Stimulated activated naive B cell treated with anti-CD40 and anti-IgM and Interleukin-4, amounts not matched to agents 10 μg/mL and 1 μg/mL and 100 μg/mL, for 72 hours (primary cell): ENCODE measurements at regions not wholly inside any gene's neighbourhood (a gene's known extent, or its start where the extent isn't known, plus 50 kb on each side); places are given as distances from the start of the nearest gene placed in this dataset.

Source experiments
- ATAC-seq, 2 donors: fragments of 150-1000 bp; cut with Tn5 transposase; replicated peaks; 2 replicates each; pipeline ENCODE4 v1.10.0; 2021; ENCODE audit warnings: moderate library complexity in 1 of 2
- DNase-seq: peaks from one replicate; pipeline ENCODE4 v3.0.0; 2021
- H3K27ac Mint-ChIP-seq: one replicate; pipeline ENCODE4 v1.8.0; 2022; ENCODE audit warnings: mild to moderate bottlenecking, mixed read lengths
- H3K27me3 Mint-ChIP-seq, 2 donors: one replicate each; pipeline ENCODE4 v1.8.0; 2022; ENCODE audit warnings: mixed read lengths in 2 of 2
- H3K36me3 Mint-ChIP-seq, 2 donors: one replicate each; pipeline ENCODE4 v1.8.0; 2022; ENCODE audit warnings: mixed read lengths in 2 of 2, mild to moderate bottlenecking in 1 of 2
- H3K4me1 Mint-ChIP-seq, 2 donors: one replicate each; pipeline ENCODE4 v1.8.0; 2022; ENCODE audit warnings: mixed read lengths in 2 of 2, mild to moderate bottlenecking in 1 of 2
- H3K4me3 Mint-ChIP-seq, 2 donors: one replicate each; pipeline ENCODE4 v1.8.0; 2022; ENCODE audit warnings: mild to moderate bottlenecking in 2 of 2, mixed read lengths in 2 of 2, moderate library complexity in 1 of 2
- H3K9me3 Mint-ChIP-seq, 2 donors: one replicate each; pipeline ENCODE4 v1.8.0; 2022; ENCODE audit warnings: mixed read lengths in 2 of 2, mild to moderate bottlenecking in 1 of 2

DNA sequence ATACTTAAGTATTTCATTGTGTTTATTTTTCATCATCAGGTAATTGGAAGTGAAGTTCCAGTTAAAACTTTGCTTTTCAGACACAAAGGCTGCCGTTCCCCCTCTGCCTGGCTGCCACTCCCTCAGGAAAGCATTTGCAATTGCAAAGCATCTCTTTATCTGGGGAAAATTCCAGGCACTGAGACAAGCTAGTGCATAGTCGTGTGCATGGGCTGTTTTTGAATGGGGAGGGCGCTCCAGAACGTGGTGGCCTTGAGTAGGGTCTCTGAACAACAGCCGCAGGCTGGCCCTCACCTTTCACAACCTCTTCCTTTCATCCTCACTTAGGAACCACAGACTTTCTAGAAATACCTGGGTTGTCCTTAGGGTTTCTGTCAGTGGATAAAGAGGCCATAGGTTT, 285.1 kb upstream of the ADAMTS16 start:
- DNase-seq, result no peak
- no peaks in the 10 kb centered on the region for H3K4me1 Mint-ChIP-seq
- peaks cover 3% of the 10 kb centered on the region in 2 donors for H3K9me3 Mint-ChIP-seq
- no peak for ATAC-seq
- no peaks in the 10 kb centered on the region for H3K36me3 Mint-ChIP-seq
- peaks cover 0 to 11% of the 10 kb centered on the region in 2 donors for H3K27me3 Mint-ChIP-seq
- no peak overlapping the region for H3K4me3 Mint-ChIP-seq
- no peak overlapping the region for H3K27ac Mint-ChIP-seq

DNA sequence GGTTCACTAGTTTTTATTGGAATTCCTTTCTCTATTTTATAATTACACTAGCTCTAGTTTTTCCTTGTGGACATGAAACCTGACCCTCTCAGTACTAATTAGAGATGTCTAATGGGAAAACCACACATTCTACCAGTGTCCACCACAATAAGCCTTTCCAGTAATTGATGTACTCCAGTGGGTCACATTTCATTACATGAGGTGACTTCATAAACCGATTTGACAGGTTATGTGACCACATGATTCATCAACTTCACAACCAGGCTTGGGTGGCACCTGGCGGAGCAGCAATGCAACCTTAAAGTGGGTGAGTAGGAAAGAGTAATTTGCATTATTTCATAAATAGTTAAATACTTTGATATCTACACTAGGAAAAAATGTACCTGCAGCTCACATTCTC, 284.2 kb upstream of the ADAMTS16 start:
- Mint-ChIP-seq H3K36me3 (no peaks in the 10 kb centered on the region), H3K9me3 (peaks cover 1 to 3% of the 10 kb centered on the region in 2 donors), H3K4me1 (no peaks in the 10 kb centered on the region), H3K4me3 (no peak overlapping the region), H3K27me3 (peaks cover 0 to 13% of the 10 kb centered on the region in 2 donors), H3K27ac (no peak overlapping the region)
- DNase-seq, result no peak
- no peak for ATAC-seq

DNA sequence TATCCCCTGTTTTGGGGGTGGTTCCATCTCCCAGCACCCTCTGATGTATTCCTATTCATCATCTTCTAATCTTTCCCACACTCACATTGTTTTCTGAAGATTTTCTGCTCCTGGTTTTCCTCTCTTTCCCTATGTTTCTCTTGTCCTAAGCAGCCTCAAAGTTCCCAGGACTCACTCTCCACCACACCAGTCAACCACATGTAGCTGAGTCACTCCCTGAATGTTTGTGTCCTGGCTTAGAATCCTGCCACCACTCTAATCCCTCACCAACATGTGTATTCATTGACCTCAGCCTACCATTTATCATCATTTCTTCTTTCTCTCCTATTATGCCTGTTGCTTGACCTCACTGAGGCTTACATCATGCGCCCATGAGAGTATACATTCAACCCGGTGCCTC, 282.4 kb upstream of the ADAMTS16 start:
- Mint-ChIP-seq H3K9me3 (no peaks in the 10 kb centered on the region), H3K27ac (no peak overlapping the region), H3K36me3 (no peaks in the 10 kb centered on the region), H3K4me1 (no peaks in the 10 kb centered on the region), H3K27me3 (peaks cover 0 to 13% of the 10 kb centered on the region in 2 donors), H3K4me3 (no peak overlapping the region)
- ATAC-seq, result no peak
- no peak for DNase-seq

DNA sequence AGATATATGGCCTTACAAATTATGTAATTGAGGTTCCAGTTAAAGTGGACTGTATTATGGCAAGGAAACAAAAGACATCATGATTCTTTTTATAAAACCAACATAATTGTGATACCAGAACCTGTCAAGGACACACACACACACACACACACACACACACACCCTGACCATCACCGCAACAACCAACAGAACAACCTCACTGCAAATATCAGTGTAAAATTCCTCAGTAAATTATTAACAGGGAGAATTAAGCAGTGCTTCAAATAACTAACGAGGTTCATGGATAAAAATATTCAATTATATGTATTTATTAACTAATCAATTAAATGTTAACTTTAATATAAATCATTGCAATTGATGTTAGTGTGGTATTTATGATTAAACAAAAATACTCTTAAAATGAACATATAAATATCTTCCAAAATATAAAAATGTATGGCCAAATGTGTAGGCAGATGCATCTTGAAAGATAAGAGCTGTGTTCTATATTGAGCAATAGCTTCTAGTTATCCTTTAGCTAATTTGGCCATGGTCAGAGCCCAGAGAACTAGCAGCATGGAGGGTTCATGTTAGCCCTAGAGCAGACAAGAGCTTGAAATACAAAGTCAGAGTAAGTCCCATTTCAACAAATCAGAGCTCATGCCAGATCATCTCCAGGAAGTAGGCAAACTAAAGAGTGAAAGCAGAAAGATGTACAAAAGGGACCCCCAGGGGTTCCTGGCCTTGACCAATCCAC, 280.5 kb upstream of the ADAMTS16 start:
- H3K36me3 Mint-ChIP-seq, result no peaks in the 10 kb centered on the region
- no peaks in the 10 kb centered on the region for H3K4me1 Mint-ChIP-seq
- H3K27ac Mint-ChIP-seq, result no peak overlapping the region
- DNase-seq (no peak), ATAC-seq (no peak)
- H3K9me3 Mint-ChIP-seq, result no peaks in the 10 kb centered on the region
- H3K4me3 Mint-ChIP-seq, result no peak overlapping the region
- H3K27me3 Mint-ChIP-seq, result peaks cover 0 to 13% of the 10 kb centered on the region in 2 donors

DNA sequence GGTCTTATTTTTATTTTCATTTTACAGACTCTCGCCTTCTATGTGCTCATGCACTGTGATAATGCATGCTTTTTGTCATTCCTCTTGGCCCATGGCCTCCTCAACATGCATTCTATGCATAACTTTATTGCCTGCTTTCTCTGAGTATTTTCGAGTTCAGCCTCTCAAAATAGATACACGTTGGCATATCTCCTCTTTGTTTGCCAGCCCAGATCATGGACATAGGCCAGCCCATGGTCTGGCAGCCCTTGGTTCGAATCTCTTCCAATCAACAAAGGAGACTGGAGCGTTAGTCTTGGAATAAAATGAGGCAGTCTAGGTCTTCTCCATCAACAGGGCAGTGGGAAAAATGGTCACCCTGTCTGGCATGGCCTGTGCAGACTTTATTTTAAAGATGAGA, 279.5 kb upstream of the ADAMTS16 start:
- Mint-ChIP-seq H3K4me3 (no peak overlapping the region), H3K9me3 (peaks cover 3 to 4% of the 10 kb centered on the region in 2 donors)
- no peak for DNase-seq

DNA sequence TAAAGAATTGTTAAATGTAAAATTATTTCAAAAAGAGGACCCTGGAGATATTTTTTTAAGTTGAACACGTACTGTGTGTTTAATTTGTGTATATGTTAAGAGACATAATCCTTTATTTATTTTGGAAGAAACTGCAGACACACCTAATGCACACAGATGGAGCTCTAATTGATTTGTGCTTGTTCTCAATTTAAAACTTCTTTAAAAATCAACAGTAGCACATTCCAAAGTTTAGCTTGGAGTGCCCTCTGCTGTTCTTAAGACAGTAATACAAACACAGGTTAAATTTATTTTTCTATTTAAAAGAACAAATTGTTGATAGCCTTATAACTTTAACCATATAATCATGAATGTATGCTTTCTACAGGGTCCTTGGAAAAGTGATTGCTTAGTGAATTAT, 277.6 kb upstream of the ADAMTS16 start:
- H3K4me1 Mint-ChIP-seq, result no peaks in the 10 kb centered on the region
- H3K4me3 Mint-ChIP-seq, result no peak overlapping the region
- H3K27ac Mint-ChIP-seq, result no peak overlapping the region
- DNase-seq, result no peak
- peaks cover 0 to 9% of the 10 kb centered on the region in 2 donors for H3K27me3 Mint-ChIP-seq
- H3K9me3 Mint-ChIP-seq, result peaks cover 4 to 6% of the 10 kb centered on the region in 2 donors
- H3K36me3 Mint-ChIP-seq, result no peaks in the 10 kb centered on the region
- peak in 1 of 2 donors; percentile 20 for ATAC-seq

More for the DNA sequence above, 279.5 kb upstream of the ADAMTS16 start:
- peaks cover 0 to 13% of the 10 kb centered on the region in 2 donors for H3K27me3 Mint-ChIP-seq
- H3K27ac Mint-ChIP-seq, result no peak overlapping the region
- no peaks in the 10 kb centered on the region for H3K36me3 Mint-ChIP-seq
- H3K4me1 Mint-ChIP-seq, result no peaks in the 10 kb centered on the region
- no peak for ATAC-seq

DNA sequence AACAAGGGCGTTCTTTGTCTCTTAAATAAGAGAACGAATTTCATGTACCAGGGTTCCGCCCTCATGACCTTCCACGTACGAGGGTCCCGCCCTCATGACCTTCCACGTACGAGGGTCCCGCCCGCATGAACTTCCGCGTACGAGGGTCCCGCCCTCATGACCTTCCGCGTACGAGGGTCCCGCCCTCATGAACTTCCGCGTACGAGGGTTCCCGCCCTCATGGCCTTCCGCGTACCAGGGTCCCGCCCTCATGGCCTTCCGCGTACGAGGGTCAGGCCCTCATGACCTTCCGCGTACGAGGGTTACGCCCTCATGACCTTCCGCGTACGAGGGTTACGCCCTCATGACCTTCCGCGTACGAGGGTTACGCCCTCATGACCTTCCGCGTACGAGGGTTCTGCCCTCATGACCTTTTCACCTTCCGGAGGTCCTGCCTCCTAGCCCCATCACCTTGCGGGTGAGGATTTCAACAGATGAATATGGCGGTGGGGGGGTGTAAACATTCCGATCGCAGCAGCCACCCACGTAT, 273.9 kb upstream of the ADAMTS16 start:
- Mint-ChIP-seq H3K27ac (no peak overlapping the region), H3K4me3 (no peak overlapping the region), H3K27me3 (no peaks in the 10 kb centered on the region), H3K9me3 (peaks cover 4 to 6% of the 10 kb centered on the region in 2 donors), H3K4me1 (no peaks in the 10 kb centered on the region), H3K36me3 (no peaks in the 10 kb centered on the region)
- DNase-seq (no peak), ATAC-seq (no peak)

DNA sequence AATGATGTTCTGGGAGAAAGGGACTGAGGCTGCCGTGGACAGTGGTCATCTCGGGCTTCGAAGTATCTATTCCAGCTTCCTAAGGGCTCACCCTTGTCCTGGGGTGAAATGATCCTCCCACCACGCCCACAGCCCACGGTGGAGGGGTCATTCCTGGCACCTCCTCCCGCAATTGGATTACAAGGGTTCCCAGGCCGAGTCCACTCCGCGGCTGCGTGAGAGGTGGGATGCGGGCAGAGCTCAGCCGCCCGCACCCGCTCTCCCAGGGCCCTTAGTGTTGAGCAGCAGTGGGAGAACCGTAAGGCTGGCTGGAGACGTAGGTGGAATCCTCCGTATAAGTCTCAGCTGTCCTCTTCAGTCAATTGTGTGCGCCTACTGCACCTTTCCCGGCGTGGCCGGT, 273.3 kb upstream of the ADAMTS16 start:
- ATAC-seq, result no peak
- no peak overlapping the region for H3K27ac Mint-ChIP-seq
- peaks cover 4 to 6% of the 10 kb centered on the region in 2 donors for H3K9me3 Mint-ChIP-seq
- H3K4me3 Mint-ChIP-seq, result no peak overlapping the region
- DNase-seq, result no peak
- H3K27me3 Mint-ChIP-seq, result no peaks in the 10 kb centered on the region
- no peaks in the 10 kb centered on the region for H3K4me1 Mint-ChIP-seq
- no peaks in the 10 kb centered on the region for H3K36me3 Mint-ChIP-seq

DNA sequence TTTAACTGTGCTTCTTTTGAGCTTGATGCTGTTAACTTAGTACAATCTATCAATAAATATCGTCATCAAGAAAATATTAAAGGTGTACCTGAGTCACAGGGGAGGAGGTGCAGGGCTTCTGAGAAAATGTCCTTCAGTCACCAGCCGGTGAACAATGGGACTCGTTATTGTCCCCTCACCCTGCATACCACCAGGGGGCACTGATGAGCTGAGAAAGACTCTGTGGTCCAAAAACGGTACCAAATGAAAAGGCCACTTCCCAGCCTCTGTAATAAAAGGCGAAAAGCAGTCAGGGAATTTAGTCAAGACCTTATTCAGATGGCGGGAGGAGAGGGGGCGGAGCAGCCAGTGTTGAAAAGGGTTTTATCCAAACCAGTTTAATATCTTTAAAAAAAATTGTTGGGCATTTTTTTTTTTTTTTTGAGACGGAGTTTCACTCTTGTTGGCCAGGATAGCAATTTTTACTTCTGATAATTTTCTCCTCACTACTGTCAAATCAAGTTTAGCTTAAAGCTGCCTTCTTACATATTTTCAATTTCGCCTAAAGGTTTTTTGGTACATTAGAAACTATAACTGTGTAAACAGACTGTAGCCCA, 271.9 kb upstream of the ADAMTS16 start:
- H3K4me1 Mint-ChIP-seq, result no peaks in the 10 kb centered on the region
- DNase-seq, result peak; percentile 13
- H3K27ac Mint-ChIP-seq, result no peak overlapping the region

DNA sequence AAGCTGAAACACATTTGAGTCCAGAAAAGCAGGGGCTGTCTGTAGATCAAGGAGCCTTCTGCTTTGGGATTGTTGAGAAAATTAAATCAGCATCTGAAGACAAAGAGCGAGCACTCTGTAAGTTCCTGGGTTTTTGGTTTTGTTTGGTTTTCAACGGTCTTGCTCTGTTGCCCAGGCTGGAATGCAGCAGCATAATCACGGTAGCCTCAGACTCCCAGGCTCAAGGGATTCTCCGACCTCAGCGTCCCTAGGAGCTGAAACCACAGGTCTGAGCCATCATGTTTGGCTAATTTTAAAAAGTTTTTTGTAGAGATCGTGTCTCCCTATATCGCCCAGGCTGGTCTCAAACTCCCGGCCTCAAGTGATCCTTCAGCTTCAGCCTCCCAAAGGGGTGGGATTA, 266.5 kb upstream of the ADAMTS16 start:
- DNase-seq (no peak), ATAC-seq (no peak)
- Mint-ChIP-seq H3K36me3 (no peaks in the 10 kb centered on the region), H3K4me1 (no peaks in the 10 kb centered on the region), H3K27me3 (no peaks in the 10 kb centered on the region), H3K9me3 (no peaks in the 10 kb centered on the region), H3K4me3 (no peak overlapping the region), H3K27ac (no peak overlapping the region)

More for the DNA sequence above, 271.9 kb upstream of the ADAMTS16 start:
- ATAC-seq, result peak; percentile 45 to 54
- Mint-ChIP-seq H3K4me3 (no peak overlapping the region), H3K27me3 (no peaks in the 10 kb centered on the region), H3K36me3 (no peaks in the 10 kb centered on the region), H3K9me3 (peaks cover 4 to 6% of the 10 kb centered on the region in 2 donors)

DNA sequence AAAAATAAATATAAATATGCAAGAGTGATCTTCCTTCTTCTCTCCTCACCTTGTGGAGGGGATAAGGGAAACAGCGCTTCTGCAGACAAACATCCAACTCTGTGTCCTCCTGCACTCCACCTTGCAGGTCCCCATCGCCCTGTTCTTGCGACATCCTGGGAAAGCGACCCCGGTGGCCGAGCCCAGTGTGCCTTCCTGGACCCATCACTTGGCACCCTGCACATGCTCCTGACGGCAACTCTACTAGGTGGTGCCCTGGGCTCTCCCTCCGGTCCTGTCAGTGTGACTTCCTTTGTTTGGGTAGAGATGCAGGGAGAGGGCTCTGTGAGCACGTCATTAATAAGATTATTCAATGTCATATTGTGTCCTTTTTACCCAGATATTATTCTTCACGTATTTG, 266.0 kb upstream of the ADAMTS16 start:
- DNase-seq, result no peak
- Mint-ChIP-seq H3K4me1 (no peaks in the 10 kb centered on the region), H3K27ac (no peak overlapping the region), H3K4me3 (no peak overlapping the region), H3K27me3 (no peaks in the 10 kb centered on the region), H3K9me3 (no peaks in the 10 kb centered on the region), H3K36me3 (no peaks in the 10 kb centered on the region)
- no peak for ATAC-seq

DNA sequence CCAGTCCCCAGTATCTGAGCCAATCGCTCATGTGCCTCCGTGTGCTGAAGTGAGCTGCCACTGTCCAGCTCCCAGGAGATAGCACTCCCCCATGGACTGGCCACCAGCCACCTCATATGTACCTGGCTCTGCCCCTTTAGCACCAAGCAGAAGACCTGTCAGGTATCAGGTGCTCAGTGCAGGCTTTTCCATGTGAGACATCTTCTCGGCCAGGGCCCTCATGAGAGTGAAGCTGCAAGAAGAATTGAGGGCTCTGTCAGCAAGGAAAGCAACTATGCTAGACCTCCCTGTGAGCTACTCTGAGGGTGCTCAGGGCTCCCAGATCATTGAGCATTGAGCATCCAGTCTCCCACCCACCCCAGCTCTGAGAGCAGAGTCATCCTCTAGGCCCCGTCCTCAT, 264.2 kb upstream of the ADAMTS16 start:
- ATAC-seq, result no peak

DNA sequence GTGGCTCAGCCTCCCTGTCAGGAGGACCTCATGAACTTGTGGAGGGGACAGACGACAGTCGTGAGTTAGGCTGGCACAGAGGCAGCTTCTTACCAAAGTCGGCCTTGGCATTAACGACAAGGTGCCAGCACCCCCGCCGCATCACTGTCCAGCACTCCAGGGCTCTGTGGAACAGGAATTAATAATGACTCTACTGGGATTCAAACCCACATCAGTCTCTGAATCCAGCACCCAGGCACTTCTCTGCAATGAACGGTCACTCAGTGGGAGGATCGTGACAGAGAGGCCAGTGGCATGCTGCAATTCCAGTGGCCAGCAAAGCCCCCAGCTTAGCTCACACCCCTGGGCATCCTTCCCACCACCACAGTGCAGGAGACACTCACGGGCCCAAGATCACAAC, 263.3 kb upstream of the ADAMTS16 start:
- Mint-ChIP-seq H3K9me3 (no peaks in the 10 kb centered on the region), H3K27ac (no peak overlapping the region), H3K4me1 (no peaks in the 10 kb centered on the region), H3K36me3 (no peaks in the 10 kb centered on the region), H3K27me3 (no peaks in the 10 kb centered on the region), H3K4me3 (no peak overlapping the region)
- ATAC-seq (no peak), DNase-seq (no peak)

More for the DNA sequence above, 264.2 kb upstream of the ADAMTS16 start:
- H3K36me3 Mint-ChIP-seq, result no peaks in the 10 kb centered on the region
- no peak overlapping the region for H3K4me3 Mint-ChIP-seq
- H3K27ac Mint-ChIP-seq, result no peak overlapping the region
- DNase-seq, result no peak
- H3K4me1 Mint-ChIP-seq, result no peaks in the 10 kb centered on the region
- no peaks in the 10 kb centered on the region for H3K27me3 Mint-ChIP-seq
- no peaks in the 10 kb centered on the region for H3K9me3 Mint-ChIP-seq

DNA sequence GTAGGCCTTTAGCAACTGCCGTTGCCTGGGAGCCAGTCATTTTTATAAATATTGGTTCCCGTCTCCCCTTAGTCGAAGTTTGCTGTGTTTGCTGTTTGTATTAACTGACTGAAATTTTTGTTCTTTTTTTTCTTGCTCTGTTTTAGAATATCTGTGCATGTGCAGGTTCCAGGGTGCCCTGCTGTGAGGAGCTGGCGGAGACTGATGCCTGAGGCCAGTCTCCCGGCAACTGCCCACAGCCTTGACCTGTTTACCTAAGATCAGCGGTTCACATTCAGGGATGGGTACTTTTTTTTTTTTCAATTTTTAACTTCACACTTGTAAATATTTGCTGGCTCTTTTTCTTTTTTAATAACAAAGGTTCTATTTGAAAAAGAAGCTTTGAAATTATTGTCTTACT, 262.6 kb upstream of the ADAMTS16 start:
- Mint-ChIP-seq H3K36me3 (no peaks in the 10 kb centered on the region), H3K4me1 (no peaks in the 10 kb centered on the region), H3K27ac (no peak overlapping the region), H3K9me3 (no peaks in the 10 kb centered on the region), H3K27me3 (no peaks in the 10 kb centered on the region), H3K4me3 (no peak overlapping the region)
- DNase-seq (no peak), ATAC-seq (no peak)

DNA sequence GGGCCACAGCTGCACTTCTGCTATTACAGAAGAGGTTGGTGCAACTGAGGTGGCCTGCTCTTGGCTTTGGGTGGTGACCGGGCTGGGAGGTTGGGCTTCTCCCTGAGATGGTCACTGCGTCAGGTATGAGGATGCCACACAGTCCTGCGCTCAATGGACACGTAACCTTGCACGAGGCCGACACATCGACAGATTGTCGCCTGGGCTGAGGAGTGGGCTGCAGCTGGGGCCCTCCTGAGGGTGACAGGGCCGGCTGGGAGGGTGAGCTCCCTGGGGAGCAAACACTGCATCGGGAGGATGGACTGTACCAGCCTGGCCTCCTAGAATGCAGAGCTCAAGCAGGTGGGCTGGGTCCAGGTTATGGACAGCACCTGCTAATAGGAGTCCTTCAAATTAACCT, 261.1 kb upstream of the ADAMTS16 start:
- no peaks in the 10 kb centered on the region for H3K4me1 Mint-ChIP-seq
- H3K4me3 Mint-ChIP-seq, result no peak overlapping the region
- ATAC-seq (no peak), DNase-seq (no peak)
- no peaks in the 10 kb centered on the region for H3K9me3 Mint-ChIP-seq
- no peak overlapping the region for H3K27ac Mint-ChIP-seq
- H3K36me3 Mint-ChIP-seq, result no peaks in the 10 kb centered on the region
- H3K27me3 Mint-ChIP-seq, result no peaks in the 10 kb centered on the region
